ENCODE measurements at regions not wholly inside any gene's neighbourhood (a gene's known extent, or its start where the extent isn't known, plus 50 kb on each side); places are given as distances from the start of the nearest gene placed in this dataset.

- no peak for TF ChIP-seq CTCF (IDR thresholded peaks at IDR 0.05; ENCODE audit: extremely low read depth, insufficient read depth, missing control alignments)
- no peak for DNase-seq (ENCODE audit: low spot score)
- in situ Hi-C loops (cut with MboI; ENCODE audit: low pct_unique_long_range_greater_than_20kb, low sequenced_read_pairs, unreplicated experiment), result no loop called here
Observed at GRCh38 chr4:176546975-176547374, 227.2 kb downstream of the SPCS3 start.

- in situ Hi-C loops (cut with MboI; ENCODE audit: low pct_unique_long_range_greater_than_20kb, low sequenced_read_pairs, unreplicated experiment), result no loop called here
- no peak for TF ChIP-seq CTCF (IDR thresholded peaks at IDR 0.05; ENCODE audit: extremely low read depth, insufficient read depth, missing control alignments)
- DNase-seq (ENCODE audit: low spot score), result no peak
Observed at GRCh38 chr4:176548571-176548970, 228.8 kb downstream of the SPCS3 start.

- in situ Hi-C loops (cut with MboI; ENCODE audit: low pct_unique_long_range_greater_than_20kb, low sequenced_read_pairs, unreplicated experiment), result no loop called here
- DNase-seq (ENCODE audit: low spot score), result no peak
- no peak for TF ChIP-seq CTCF (IDR thresholded peaks at IDR 0.05; ENCODE audit: extremely low read depth, insufficient read depth, missing control alignments)
Observed at GRCh38 chr4:176549161-176549865, 229.5 kb downstream of the SPCS3 start.

GRCh38 chr4:176558661-176559060 lies 234.1 kb downstream of the VEGFC start:
- no peak for TF ChIP-seq CTCF (IDR thresholded peaks at IDR 0.05; ENCODE audit: extremely low read depth, insufficient read depth, missing control alignments)
- in situ Hi-C loops (cut with MboI; ENCODE audit: low pct_unique_long_range_greater_than_20kb, low sequenced_read_pairs, unreplicated experiment), result no loop called here

GRCh38 chr4:176561368-176561767 lies 231.4 kb downstream of the VEGFC start:
- in situ Hi-C loops (cut with MboI; ENCODE audit: low pct_unique_long_range_greater_than_20kb, low sequenced_read_pairs, unreplicated experiment), result no loop called here
- no peak for DNase-seq (ENCODE audit: low spot score)
- TF ChIP-seq CTCF (IDR thresholded peaks at IDR 0.05; ENCODE audit: extremely low read depth, insufficient read depth, missing control alignments), result no peak

More at GRCh38 chr4:176558661-176559060, 234.1 kb downstream of the VEGFC start:
- DNase-seq (ENCODE audit: low spot score), result no peak

GRCh38 chr4:176563591-176563990 lies 229.1 kb downstream of the VEGFC start:
- no peak for TF ChIP-seq CTCF (IDR thresholded peaks at IDR 0.05; ENCODE audit: extremely low read depth, insufficient read depth, missing control alignments)
- no peak for DNase-seq (ENCODE audit: low spot score)
- in situ Hi-C loops (cut with MboI; ENCODE audit: low pct_unique_long_range_greater_than_20kb, low sequenced_read_pairs, unreplicated experiment), result no loop called here

All from GM13977 (cell line).